ENCODE measurements at regions not wholly inside any gene's neighbourhood (a gene's known extent, or its start where the extent isn't known, plus 50 kb on each side); places are given as distances from the start of the nearest gene placed in this dataset.

DNA sequence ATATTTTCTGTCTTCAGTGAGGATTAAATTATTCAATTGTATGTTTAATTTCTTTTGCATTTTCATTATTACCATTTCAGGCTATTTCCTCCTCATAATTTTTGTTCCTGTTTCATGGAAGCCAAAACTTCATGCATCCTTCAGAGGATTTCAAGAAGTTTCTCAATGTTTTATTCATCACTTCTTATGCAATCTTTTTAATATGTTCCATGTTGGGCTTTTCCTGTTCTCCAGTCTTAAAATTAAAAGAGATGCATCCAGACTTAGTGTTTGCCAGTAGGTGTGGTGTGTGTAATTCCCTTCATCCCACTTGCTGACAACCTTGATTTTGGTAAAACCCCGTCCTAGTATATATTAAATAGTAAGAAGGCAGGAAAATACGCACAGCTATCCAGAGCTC, 190.0 kb downstream of the EN1 start:
- TF ChIP-seq EP300 (conservative IDR thresholded peaks at IDR 0.05; ENCODE audit: poor library complexity, severe bottlenecking) (no peak), POLR2AphosphoS5 (IDR thresholded peaks at IDR 0.05) (no peak), EZH2 (IDR thresholded peaks at IDR 0.05; ENCODE audit: borderline replicate concordance, insufficient read depth, low read length, poor library complexity, severe bottlenecking) (no peak)
- TF ChIP-seq, protein P1, sequence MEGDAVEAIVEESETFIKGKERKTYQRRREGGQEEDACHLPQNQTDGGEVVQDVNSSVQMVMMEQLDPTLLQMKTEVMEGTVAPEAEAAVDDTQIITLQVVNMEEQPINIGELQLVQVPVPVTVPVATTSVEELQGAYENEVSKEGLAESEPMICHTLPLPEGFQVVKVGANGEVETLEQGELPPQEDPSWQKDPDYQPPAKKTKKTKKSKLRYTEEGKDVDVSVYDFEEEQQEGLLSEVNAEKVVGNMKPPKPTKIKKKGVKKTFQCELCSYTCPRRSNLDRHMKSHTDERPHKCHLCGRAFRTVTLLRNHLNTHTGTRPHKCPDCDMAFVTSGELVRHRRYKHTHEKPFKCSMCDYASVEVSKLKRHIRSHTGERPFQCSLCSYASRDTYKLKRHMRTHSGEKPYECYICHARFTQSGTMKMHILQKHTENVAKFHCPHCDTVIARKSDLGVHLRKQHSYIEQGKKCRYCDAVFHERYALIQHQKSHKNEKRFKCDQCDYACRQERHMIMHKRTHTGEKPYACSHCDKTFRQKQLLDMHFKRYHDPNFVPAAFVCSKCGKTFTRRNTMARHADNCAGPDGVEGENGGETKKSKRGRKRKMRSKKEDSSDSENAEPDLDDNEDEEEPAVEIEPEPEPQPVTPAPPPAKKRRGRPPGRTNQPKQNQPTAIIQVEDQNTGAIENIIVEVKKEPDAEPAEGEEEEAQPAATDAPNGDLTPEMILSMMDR (IDR thresholded peaks at IDR 0.05; ENCODE audit: poor library complexity, severe bottlenecking): no peak
